CD4-positive, CD25-positive, alpha-beta regulatory T cell (primary cell): ENCODE measurements at regions not wholly inside any gene's neighbourhood (a gene's known extent, or its start where the extent isn't known, plus 50 kb on each side); places are given as distances from the start of the nearest gene placed in this dataset.

ENCODE experiments used
- ATAC-seq, 2 donors: fragments of 150-1000 bp; cut with Tn5 transposase; one replicate each; pipeline ENCODE4 v1.10.0; 2021; ENCODE audit warnings: low read depth in 2 of 2, moderate number of reproducible peaks in 2 of 2, moderate library complexity in 1 of 2
- DNase-seq, 3 donors: peaks; one replicate each; pipeline versions ENCODE4 v3.0.0 to v3.0.0-alpha.2; 2012 to 2022; ENCODE audit warnings: mixed read lengths in 1 of 3
- H3K27ac ChIP-seq: one replicate; pipeline ENCODE4 v1.7.0; 2013; ENCODE audit warnings: mild to moderate bottlenecking, low read length; ENCODE audit not compliant: insufficient read depth, poor library complexity, severe bottlenecking
- H3K27me3 ChIP-seq: one replicate; pipeline ENCODE4 v1.7.0; 2013; ENCODE audit warnings: low read length; ENCODE audit not compliant: control insufficient read depth, insufficient read depth
- H3K36me3 ChIP-seq: one replicate; pipeline ENCODE4 v1.7.0; 2013; ENCODE audit warnings: mild to moderate bottlenecking, low read length, moderate library complexity; ENCODE audit not compliant: control insufficient read depth, insufficient read depth
- H3K4me1 ChIP-seq: 2 replicates; pipeline ENCODE4 v1.7.0; 2013; ENCODE audit warnings: mild to moderate bottlenecking, low read length; ENCODE audit not compliant: insufficient read depth, control insufficient read depth, poor library complexity, severe bottlenecking
- H3K4me3 ChIP-seq: one replicate; pipeline ENCODE4 v1.7.0; 2013; ENCODE audit warnings: low read depth, mild to moderate bottlenecking, low read length, moderate library complexity
- H3K9me3 ChIP-seq, 2 experiments: 1 replicate in 1 of 2; 2 replicates in 1 of 2; pipeline ENCODE4 v1.7.0; 2013; ENCODE audit warnings: low read length in 2 of 2, mild to moderate bottlenecking in 1 of 2, moderate library complexity in 1 of 2; ENCODE audit not compliant: control insufficient read depth in 2 of 2
- H3K27ac Mint-ChIP-seq, 3 donors: one replicate each; pipeline ENCODE4 v1.8.0; 2020 to 2022; ENCODE audit warnings: mild to moderate bottlenecking in 3 of 3, mixed read lengths in 3 of 3, moderate library complexity in 2 of 3
- H3K27me3 Mint-ChIP-seq: one replicate; pipeline ENCODE4 v1.8.0; 2022; ENCODE audit warnings: mild to moderate bottlenecking, mixed read lengths
- H3K36me3 Mint-ChIP-seq: one replicate; pipeline ENCODE4 v1.8.0; 2020; ENCODE audit warnings: mixed read lengths
- H3K4me1 Mint-ChIP-seq, 4 donors: one replicate each; pipeline ENCODE4 v1.8.0; 2020 to 2022; ENCODE audit warnings: mixed read lengths in 4 of 4, mild to moderate bottlenecking in 1 of 4
- H3K4me3 Mint-ChIP-seq, 4 donors: one replicate each; pipeline ENCODE4 v1.8.0; 2020 to 2022; ENCODE audit warnings: mild to moderate bottlenecking in 4 of 4, mixed read lengths in 4 of 4, moderate library complexity in 3 of 4
- H3K9me3 Mint-ChIP-seq, 7 donors: one replicate each; pipeline ENCODE4 v1.8.0; 2020 to 2022; ENCODE audit warnings: mixed read lengths in 7 of 7, mild to moderate bottlenecking in 3 of 7, moderate library complexity in 2 of 7

DNA sequence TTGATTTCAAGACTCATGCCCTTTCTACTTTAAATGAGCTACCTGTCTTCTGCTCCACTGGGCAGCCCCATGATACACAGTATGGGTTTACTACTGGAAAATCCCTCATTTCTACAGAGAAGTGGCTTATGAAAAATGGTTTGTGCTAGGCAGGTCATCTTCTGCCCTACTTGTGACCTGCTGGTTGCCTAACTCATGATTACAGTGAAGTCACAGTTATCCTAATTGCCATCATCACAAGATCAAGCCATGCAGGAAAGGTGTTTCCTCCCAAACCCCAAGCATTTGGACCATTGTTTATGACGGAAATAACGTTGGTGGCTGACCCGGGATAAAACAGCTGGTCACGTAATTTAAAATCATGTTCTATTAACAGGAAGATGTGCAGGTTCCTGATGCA lies 330.6 kb downstream of the ACTL7B start:
- Histone ChIP-seq H3K36me3 (no peaks in the 10 kb centered on the region), H3K27me3 (no peaks in the 10 kb centered on the region), H3K27ac (no peak overlapping the region), H3K4me3 (no peak overlapping the region), H3K9me3 (no peaks in the 10 kb centered on the region), H3K4me1 (no peaks in the 10 kb centered on the region)
- Mint-ChIP-seq H3K27ac (no peak overlapping the region), H3K4me1 (no peaks in the 10 kb centered on the region), H3K27me3 (no peaks in the 10 kb centered on the region), H3K36me3 (no peaks in the 10 kb centered on the region), H3K9me3 (peaks cover 0 to 2% (median 0%) of the 10 kb centered on the region in 7 donors), H3K4me3 (no peak overlapping the region)
- no peak for DNase-seq
- ATAC-seq: no peak

DNA sequence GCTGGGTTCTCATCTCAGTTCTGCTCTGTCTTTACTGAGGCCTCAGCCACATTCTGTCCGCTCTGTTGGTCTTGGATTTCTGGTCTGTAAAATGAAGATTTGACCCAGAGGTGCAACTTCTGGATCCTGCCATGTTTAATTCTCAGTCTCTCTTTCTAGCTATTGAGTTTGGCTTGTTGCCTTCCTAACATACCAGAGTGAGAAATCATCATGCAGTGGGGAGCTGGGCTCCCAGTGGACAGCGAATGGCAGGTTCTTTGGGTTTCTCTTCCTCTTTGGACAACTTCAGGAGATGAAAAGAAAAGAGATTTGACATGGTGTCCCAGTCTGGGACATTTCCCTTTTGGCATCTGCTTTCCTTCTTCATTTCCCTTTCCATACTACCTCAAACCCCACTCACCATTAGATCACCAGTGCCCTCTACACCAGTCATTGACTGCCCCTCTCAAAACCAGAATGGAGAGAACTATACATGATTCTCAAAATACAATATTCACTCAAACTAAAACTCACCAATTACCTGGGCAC lies 334.7 kb downstream of the ACTL7B start:
- H3K4me3 Mint-ChIP-seq: no peak overlapping the region
- no peaks in the 10 kb centered on the region for H3K36me3 Mint-ChIP-seq
- ATAC-seq (no peak), DNase-seq (no peak)
- H3K9me3 Mint-ChIP-seq: peaks cover 0 to 1% (median 0%) of the 10 kb centered on the region in 7 donors
- peaks cover 5% of the 10 kb centered on the region for H3K27me3 Mint-ChIP-seq
- Histone ChIP-seq H3K4me1 (no peaks in the 10 kb centered on the region), H3K4me3 (no peak overlapping the region), H3K27me3 (no peaks in the 10 kb centered on the region), H3K9me3 (no peaks in the 10 kb centered on the region), H3K27ac (no peak overlapping the region), H3K36me3 (no peaks in the 10 kb centered on the region)
- no peak overlapping the region for H3K27ac Mint-ChIP-seq
- H3K4me1 Mint-ChIP-seq: no peaks in the 10 kb centered on the region

DNA sequence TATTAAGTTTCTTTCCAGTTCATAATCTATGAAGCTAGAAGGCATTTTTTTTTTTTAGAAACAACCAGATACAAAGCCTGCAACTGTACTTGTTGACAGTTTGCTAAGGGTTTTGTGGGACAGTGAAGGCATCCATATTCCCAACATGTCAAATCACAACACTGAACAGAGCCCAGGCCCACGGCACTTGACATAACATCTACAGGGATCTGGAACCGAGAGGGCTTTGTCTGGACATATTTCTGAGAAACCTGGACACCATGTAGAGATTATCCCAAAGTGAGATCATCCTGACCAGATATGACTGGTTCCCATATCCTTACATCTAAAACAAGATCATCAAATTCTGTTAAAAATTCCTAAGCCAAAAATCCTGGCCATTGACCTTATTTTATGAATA lies 336.3 kb downstream of the ACTL7B start:
- Mint-ChIP-seq H3K9me3 (peaks cover 0 to 2% (median 0%) of the 10 kb centered on the region in 7 donors), H3K27me3 (peaks cover 5% of the 10 kb centered on the region), H3K4me3 (no peak overlapping the region), H3K36me3 (no peaks in the 10 kb centered on the region), H3K27ac (no peak overlapping the region), H3K4me1 (no peaks in the 10 kb centered on the region)
- no peaks in the 10 kb centered on the region for H3K9me3 ChIP-seq
- H3K27me3 ChIP-seq: no peaks in the 10 kb centered on the region
- ATAC-seq (no peak), DNase-seq (no peak)
- H3K36me3 ChIP-seq: no peaks in the 10 kb centered on the region
- no peaks in the 10 kb centered on the region for H3K4me1 ChIP-seq
- no peak overlapping the region for H3K27ac ChIP-seq
- no peak overlapping the region for H3K4me3 ChIP-seq

DNA sequence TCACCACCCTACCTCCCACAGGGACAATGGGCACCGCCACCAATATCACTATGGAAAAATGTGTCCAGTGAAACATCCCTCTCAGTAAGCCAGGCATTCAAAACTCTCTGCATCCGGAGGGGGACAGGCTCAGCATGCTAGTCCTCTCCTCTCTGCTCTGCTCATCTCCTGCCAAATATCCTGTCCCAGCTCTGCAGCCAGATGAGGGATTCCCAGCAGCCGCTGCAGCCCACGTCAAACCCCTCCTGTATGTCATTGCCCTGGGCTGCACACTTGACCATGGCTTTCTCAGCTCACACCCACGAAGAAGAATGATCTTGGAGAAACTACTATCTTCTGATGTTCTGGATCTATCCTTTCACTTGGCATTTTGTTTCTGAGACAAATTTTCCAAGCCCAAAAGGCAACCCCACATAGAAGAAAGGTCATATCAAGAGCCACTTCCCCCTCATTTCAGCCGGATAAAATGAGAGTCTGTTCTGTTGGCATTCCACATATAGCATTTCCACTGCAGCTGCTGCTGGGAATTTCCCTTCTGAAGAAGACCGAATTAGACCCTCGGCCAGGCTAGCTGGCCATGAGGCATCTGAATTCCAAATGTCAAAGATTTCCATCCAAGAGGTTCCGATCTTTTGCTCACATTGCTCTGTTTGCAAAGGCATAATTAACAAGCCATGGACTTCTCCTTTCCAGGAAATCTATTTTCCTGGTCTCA lies 338.0 kb downstream of the ACTL7B start:
- no peak overlapping the region for H3K4me3 ChIP-seq
- H3K36me3 Mint-ChIP-seq: no peaks in the 10 kb centered on the region
- no peaks in the 10 kb centered on the region for H3K27me3 ChIP-seq
- no peak overlapping the region for H3K27ac Mint-ChIP-seq
- H3K4me1 ChIP-seq: no peaks in the 10 kb centered on the region
- H3K4me1 Mint-ChIP-seq: no peaks in the 10 kb centered on the region
- no peak overlapping the region for H3K4me3 Mint-ChIP-seq
- DNase-seq (no peak), ATAC-seq (no peak)
- peaks cover 0 to 2% (median 0%) of the 10 kb centered on the region in 7 donors for H3K9me3 Mint-ChIP-seq
- no peak overlapping the region for H3K27ac ChIP-seq
- peaks cover 5% of the 10 kb centered on the region for H3K27me3 Mint-ChIP-seq
- no peaks in the 10 kb centered on the region for H3K36me3 ChIP-seq
- no peaks in the 10 kb centered on the region for H3K9me3 ChIP-seq

DNA sequence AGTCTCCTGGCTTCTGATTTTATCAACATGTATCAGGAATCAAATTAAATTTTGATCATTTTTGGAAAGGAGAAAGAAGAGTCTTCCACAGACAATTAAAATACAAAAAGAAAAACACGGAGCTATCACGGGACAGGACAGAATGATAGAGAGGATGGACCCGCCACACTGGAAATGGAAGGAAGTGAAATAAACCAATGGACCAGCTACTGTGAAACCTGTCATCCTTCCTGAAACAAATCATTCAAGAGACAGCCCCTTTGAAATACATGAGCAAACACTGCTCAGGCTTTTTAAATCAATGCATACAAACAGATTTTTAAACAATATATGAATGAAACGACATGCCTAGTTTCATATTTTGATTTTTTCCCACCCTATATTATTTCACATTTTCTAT lies 339.4 kb downstream of the ACTL7B start:
- Histone ChIP-seq H3K27ac (no peak overlapping the region), H3K9me3 (no peaks in the 10 kb centered on the region), H3K27me3 (no peaks in the 10 kb centered on the region), H3K36me3 (no peaks in the 10 kb centered on the region), H3K4me1 (no peaks in the 10 kb centered on the region), H3K4me3 (no peak overlapping the region)
- peaks cover 5% of the 10 kb centered on the region for H3K27me3 Mint-ChIP-seq
- H3K36me3 Mint-ChIP-seq: no peaks in the 10 kb centered on the region
- no peak overlapping the region for H3K4me3 Mint-ChIP-seq
- H3K4me1 Mint-ChIP-seq: no peaks in the 10 kb centered on the region
- no peak overlapping the region for H3K27ac Mint-ChIP-seq
- ATAC-seq (no peak), DNase-seq (no peak)
- peaks cover 0 to 2% (median 0%) of the 10 kb centered on the region in 7 donors for H3K9me3 Mint-ChIP-seq

DNA sequence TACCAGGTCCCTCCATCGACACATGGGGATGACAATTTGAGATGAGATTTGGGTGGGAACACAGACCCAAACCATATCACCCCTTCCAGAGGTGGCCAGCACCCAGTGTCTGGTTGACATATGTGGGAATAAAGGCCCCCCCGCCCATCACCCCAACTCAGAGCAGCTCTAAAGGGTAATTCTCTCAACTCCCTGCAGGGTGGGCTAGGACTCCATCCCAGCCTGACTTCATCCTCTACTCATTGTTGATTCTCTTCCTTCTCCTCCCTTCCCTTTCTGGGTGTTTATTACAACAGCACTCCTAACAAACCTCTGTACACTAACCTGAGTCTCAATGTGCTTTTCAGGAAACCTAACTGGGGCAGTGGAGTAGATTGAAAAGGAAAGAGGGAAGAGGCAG lies 339.9 kb downstream of the ACTL7B start:
- no peak overlapping the region for H3K27ac ChIP-seq
- no peaks in the 10 kb centered on the region for H3K4me1 ChIP-seq
- Mint-ChIP-seq H3K36me3 (no peaks in the 10 kb centered on the region), H3K9me3 (peaks cover 0 to 2% (median 0%) of the 10 kb centered on the region in 7 donors), H3K27me3 (peaks cover 5% of the 10 kb centered on the region), H3K4me1 (no peaks in the 10 kb centered on the region), H3K27ac (no peak overlapping the region), H3K4me3 (no peak overlapping the region)
- ATAC-seq (no peak), DNase-seq (no peak)
- H3K9me3 ChIP-seq: no peaks in the 10 kb centered on the region
- no peak overlapping the region for H3K4me3 ChIP-seq
- no peaks in the 10 kb centered on the region for H3K27me3 ChIP-seq
- H3K36me3 ChIP-seq: no peaks in the 10 kb centered on the region

DNA sequence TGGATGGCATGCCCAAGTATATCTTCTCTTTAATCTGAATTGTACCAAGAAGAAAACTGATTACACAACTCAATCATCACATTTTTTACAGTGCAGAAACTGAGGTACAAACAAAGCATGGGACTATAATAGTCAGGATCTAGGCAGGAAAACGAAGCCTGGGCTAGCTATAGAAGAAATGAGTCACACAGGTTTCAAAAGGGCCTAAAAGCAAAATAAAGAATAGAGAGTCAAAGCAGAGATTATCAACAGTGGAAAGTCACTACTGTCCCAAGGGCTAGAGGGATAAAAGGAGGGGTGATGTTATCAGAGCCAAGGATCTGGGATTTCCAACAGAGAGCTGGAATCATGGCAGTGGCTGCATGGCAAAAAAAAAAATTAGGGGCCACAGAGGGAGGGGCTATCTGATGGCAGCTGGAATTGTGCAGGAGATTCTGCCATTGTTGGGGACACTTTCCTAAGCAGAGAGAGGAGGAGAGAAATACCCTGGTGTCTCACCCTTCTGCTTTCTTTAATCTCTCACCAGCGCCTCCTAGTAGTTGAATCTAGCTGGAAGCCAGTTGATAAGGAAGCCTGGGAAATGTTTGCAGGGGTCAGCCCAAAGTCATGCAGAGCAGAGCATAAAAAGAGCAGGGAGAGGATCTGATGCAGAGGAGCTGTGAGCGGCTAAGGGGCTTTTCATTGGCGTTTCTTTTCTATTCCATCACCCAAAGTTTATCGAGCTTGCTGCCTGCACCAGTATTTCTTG lies 343.2 kb downstream of the ACTL7B start:
- peaks cover 0 to 11% (median 1%) of the 10 kb centered on the region in 7 donors for H3K9me3 Mint-ChIP-seq
- ATAC-seq: no peak
- H3K4me1 Mint-ChIP-seq: no peaks in the 10 kb centered on the region

More for the DNA sequence above, 343.2 kb downstream of the ACTL7B start:
- Histone ChIP-seq H3K4me3 (no peak overlapping the region), H3K4me1 (no peaks in the 10 kb centered on the region), H3K27ac (no peak overlapping the region), H3K27me3 (no peaks in the 10 kb centered on the region), H3K9me3 (no peaks in the 10 kb centered on the region), H3K36me3 (no peaks in the 10 kb centered on the region)
- no peaks in the 10 kb centered on the region for H3K36me3 Mint-ChIP-seq
- H3K27ac Mint-ChIP-seq: no peak overlapping the region
- DNase-seq: no peak
- no peak overlapping the region for H3K4me3 Mint-ChIP-seq
- H3K27me3 Mint-ChIP-seq: peaks cover 4% of the 10 kb centered on the region
